EL (cell line): ENCODE measurements at regions not wholly inside any gene's neighbourhood (a gene's known extent, or its start where the extent isn't known, plus 50 kb on each side); places are given as distances from the start of the nearest gene placed in this dataset.

Source experiments
- DNase-seq: peaks from one replicate; pipeline ENCODE4 v3.0.0-alpha.2; 2016

GRCh38 chr5:74250304-74251102 is 390.0 kb downstream of the ENC1 start:
- no peak for DNase-seq

GRCh38 chr5:74248576-74248975 is 392.0 kb downstream of the ENC1 start:
- DNase-seq, result no peak

GRCh38 chr5:74244406-74244805 is 396.1 kb downstream of the ENC1 start:
- peak; percentile 23 for DNase-seq

- DNase-seq, result peak; percentile 49
These were observed 396.9 kb downstream of the ENC1 start for GRCh38 chr5:74243634-74244033.

GRCh38 chr5:74242516-74242915 is 398.0 kb downstream of the ENC1 start:
- DNase-seq, result no peak

GRCh38 chr5:74241751-74242140 is 398.8 kb downstream of the ENC1 start:
- peak; percentile 94 for DNase-seq

- peak; percentile 87 for DNase-seq
These were observed 399.5 kb downstream of the ENC1 start for GRCh38 chr5:74240783-74241750.

- DNase-seq, result no peak
These were observed 401.3 kb downstream of the ENC1 start for GRCh38 chr5:74239261-74239660.

- no peak for DNase-seq
These were observed 402.9 kb downstream of the ENC1 start for GRCh38 chr5:74237571-74238145.

- DNase-seq, result peak; percentile 21
These were observed 405.0 kb downstream of the ENC1 start for GRCh38 chr5:74235552-74235951.

GRCh38 chr5:74233571-74233970 is 407.0 kb downstream of the ENC1 start:
- DNase-seq, result peak; percentile 86

GRCh38 chr5:74233091-74233490 is 407.4 kb downstream of the ENC1 start:
- DNase-seq, result no peak

- DNase-seq, result peak; percentile 96
These were observed 408.3 kb downstream of the ENC1 start for GRCh38 chr5:74232276-74232675.

GRCh38 chr5:74231697-74232096 is 408.8 kb downstream of the ENC1 start:
- peak; percentile 47 for DNase-seq

GRCh38 chr5:74226716-74227485 is 413.6 kb downstream of the ENC1 start:
- DNase-seq, result no peak

GRCh38 chr5:74225587-74225986 is 414.9 kb downstream of the ENC1 start:
- no peak for DNase-seq

- no peak for DNase-seq
These were observed 416.2 kb downstream of the ENC1 start for GRCh38 chr5:74224331-74224730.

- DNase-seq, result no peak
These were observed 417.7 kb downstream of the ENC1 start for GRCh38 chr5:74222806-74223205.

GRCh38 chr5:74221413-74221812 is 419.1 kb downstream of the ENC1 start:
- no peak for DNase-seq

- no peak for DNase-seq
These were observed 424.5 kb downstream of the ENC1 start for GRCh38 chr5:74216012-74216411.

GRCh38 chr5:74212336-74212735 is 428.2 kb downstream of the ENC1 start:
- DNase-seq, result peak; percentile 57

GRCh38 chr5:74209571-74209970 is 431.0 kb downstream of the ENC1 start:
- peak; percentile 21 for DNase-seq
